ENCODE measurements at regions not wholly inside any gene's neighbourhood (a gene's known extent, or its start where the extent isn't known, plus 50 kb on each side); places are given as distances from the start of the nearest gene placed in this dataset.

GRCh38 chr5:158117467-158118160 lies 258.7 kb upstream of the CLINT1 start:
- TF ChIP-seq FOXP2 (optimal IDR thresholded peaks at IDR 0.05; ENCODE audit: control extremely low read depth, extremely low read length, insufficient read depth) = no peak
- TF ChIP-seq EZH2 (IDR thresholded peaks at IDR 0.05) = no peak
- TF ChIP-seq POLR2AphosphoS5 (IDR thresholded peaks at IDR 0.05; ENCODE audit: borderline replicate concordance, low read depth, low read length) = no peak
- Histone ChIP-seq H3K4me3 (no peak overlapping the region), H3K9ac (ENCODE audit: insufficient read length) (no peak overlapping the region), H3K36me3 (ENCODE audit: insufficient read depth, low read length) (no peaks in the 10 kb centered on the region), H3K27ac (no peak overlapping the region), H3K9me3 (ENCODE audit: low read depth, low read length) (no peaks in the 10 kb centered on the region)
- no peak for DNase-seq (ENCODE audit: low read depth, low spot score)

GRCh38 chr5:158116965-158117364 lies 258.0 kb upstream of the CLINT1 start:
- DNase-seq (ENCODE audit: low read depth, low spot score) = no peak
- H3K36me3 ChIP-seq (ENCODE audit: insufficient read depth, low read length) = no peaks in the 10 kb centered on the region
- no peak for TF ChIP-seq EZH2 (IDR thresholded peaks at IDR 0.05)
- TF ChIP-seq FOXP2 (optimal IDR thresholded peaks at IDR 0.05; ENCODE audit: control extremely low read depth, extremely low read length, insufficient read depth) = no peak
- TF ChIP-seq POLR2AphosphoS5 (IDR thresholded peaks at IDR 0.05; ENCODE audit: borderline replicate concordance, low read depth, low read length) = no peak
- no peaks in the 10 kb centered on the region for H3K9me3 ChIP-seq (ENCODE audit: low read depth, low read length)
- no peak overlapping the region for H3K4me3 ChIP-seq
- H3K9ac ChIP-seq (ENCODE audit: insufficient read length) = no peak overlapping the region
- H3K27ac ChIP-seq = no peak overlapping the region

- DNase-seq (ENCODE audit: low read depth, low spot score) = no peak
- Histone ChIP-seq H3K27ac (no peak overlapping the region), H3K4me3 (no peak overlapping the region)
These were observed 256.5 kb upstream of the CLINT1 start for GRCh38 chr5:158115468-158115867.

GRCh38 chr5:158108177-158108576 lies 249.2 kb upstream of the CLINT1 start:
- no peak overlapping the region for H3K4me3 ChIP-seq
- TF ChIP-seq FOXP2 (optimal IDR thresholded peaks at IDR 0.05; ENCODE audit: control extremely low read depth, extremely low read length, insufficient read depth) = no peak
- TF ChIP-seq POLR2AphosphoS5 (IDR thresholded peaks at IDR 0.05; ENCODE audit: borderline replicate concordance, low read depth, low read length) = no peak
- TF ChIP-seq EZH2 (IDR thresholded peaks at IDR 0.05) = no peak
- no peak overlapping the region for H3K9ac ChIP-seq (ENCODE audit: insufficient read length)
- H3K27ac ChIP-seq = no peak overlapping the region
- no peaks in the 10 kb centered on the region for H3K36me3 ChIP-seq (ENCODE audit: insufficient read depth, low read length)
- H3K9me3 ChIP-seq (ENCODE audit: low read depth, low read length) = no peaks in the 10 kb centered on the region
- DNase-seq (ENCODE audit: low read depth, low spot score) = no peak

More at GRCh38 chr5:158115468-158115867, 256.5 kb upstream of the CLINT1 start:
- no peaks in the 10 kb centered on the region for H3K36me3 ChIP-seq (ENCODE audit: insufficient read depth, low read length)
- no peaks in the 10 kb centered on the region for H3K9me3 ChIP-seq (ENCODE audit: low read depth, low read length)
- no peak overlapping the region for H3K9ac ChIP-seq (ENCODE audit: insufficient read length)
- no peak for TF ChIP-seq POLR2AphosphoS5 (IDR thresholded peaks at IDR 0.05; ENCODE audit: borderline replicate concordance, low read depth, low read length)
- no peak for TF ChIP-seq EZH2 (IDR thresholded peaks at IDR 0.05)
- TF ChIP-seq FOXP2 (optimal IDR thresholded peaks at IDR 0.05; ENCODE audit: control extremely low read depth, extremely low read length, insufficient read depth) = no peak

- peaks cover 5% of the 10 kb centered on the region; the same call in 1 of the 2 replicates for H3K9me3 ChIP-seq (ENCODE audit: low read depth, low read length)
- H3K27ac ChIP-seq = no peak overlapping the region
- no peak overlapping the region for H3K4me3 ChIP-seq
- TF ChIP-seq POLR2AphosphoS5 (IDR thresholded peaks at IDR 0.05; ENCODE audit: borderline replicate concordance, low read depth, low read length) (no peak), FOXP2 (optimal IDR thresholded peaks at IDR 0.05; ENCODE audit: control extremely low read depth, extremely low read length, insufficient read depth) (no peak), EZH2 (IDR thresholded peaks at IDR 0.05) (no peak)
- no peak for DNase-seq (ENCODE audit: low read depth, low spot score)
- H3K36me3 ChIP-seq (ENCODE audit: insufficient read depth, low read length) = no peaks in the 10 kb centered on the region
- H3K9ac ChIP-seq (ENCODE audit: insufficient read length) = no peak overlapping the region
These were observed 241.5 kb upstream of the CLINT1 start for GRCh38 chr5:158100373-158100888.

GRCh38 chr5:158099571-158100105 lies 240.7 kb upstream of the CLINT1 start:
- H3K9me3 ChIP-seq (ENCODE audit: low read depth, low read length) = peaks cover 5% of the 10 kb centered on the region; the same call in 1 of the 2 replicates
- H3K27ac ChIP-seq = no peak overlapping the region
- H3K9ac ChIP-seq (ENCODE audit: insufficient read length) = no peak overlapping the region
- no peak for TF ChIP-seq FOXP2 (optimal IDR thresholded peaks at IDR 0.05; ENCODE audit: control extremely low read depth, extremely low read length, insufficient read depth)
- no peak for TF ChIP-seq POLR2AphosphoS5 (IDR thresholded peaks at IDR 0.05; ENCODE audit: borderline replicate concordance, low read depth, low read length)
- no peak for TF ChIP-seq EZH2 (IDR thresholded peaks at IDR 0.05)
- H3K36me3 ChIP-seq (ENCODE audit: insufficient read depth, low read length) = no peaks in the 10 kb centered on the region
- no peak for DNase-seq (ENCODE audit: low read depth, low spot score)
- no peak overlapping the region for H3K4me3 ChIP-seq

- H3K9me3 ChIP-seq (ENCODE audit: low read depth, low read length) = peaks cover 5% of the 10 kb centered on the region; the same call in 1 of the 2 replicates
- TF ChIP-seq POLR2AphosphoS5 (IDR thresholded peaks at IDR 0.05; ENCODE audit: borderline replicate concordance, low read depth, low read length) = no peak
- no peak for TF ChIP-seq FOXP2 (optimal IDR thresholded peaks at IDR 0.05; ENCODE audit: control extremely low read depth, extremely low read length, insufficient read depth)
- TF ChIP-seq EZH2 (IDR thresholded peaks at IDR 0.05) = no peak
- no peak overlapping the region for H3K4me3 ChIP-seq
These were observed 237.9 kb upstream of the CLINT1 start for GRCh38 chr5:158096835-158097234.

GRCh38 chr5:158086856-158087255 lies 227.9 kb upstream of the CLINT1 start:
- Histone ChIP-seq H3K9ac (ENCODE audit: insufficient read length) (no peak overlapping the region), H3K4me3 (no peak overlapping the region), H3K36me3 (ENCODE audit: insufficient read depth, low read length) (no peaks in the 10 kb centered on the region), H3K27ac (no peak overlapping the region), H3K9me3 (ENCODE audit: low read depth, low read length) (no peaks in the 10 kb centered on the region)
- DNase-seq (ENCODE audit: low read depth, low spot score) = no peak
- TF ChIP-seq POLR2AphosphoS5 (IDR thresholded peaks at IDR 0.05; ENCODE audit: borderline replicate concordance, low read depth, low read length) (no peak), EZH2 (IDR thresholded peaks at IDR 0.05) (no peak), FOXP2 (optimal IDR thresholded peaks at IDR 0.05; ENCODE audit: control extremely low read depth, extremely low read length, insufficient read depth) (no peak)

More at GRCh38 chr5:158096835-158097234, 237.9 kb upstream of the CLINT1 start:
- Histone ChIP-seq H3K27ac (no peak overlapping the region), H3K9ac (ENCODE audit: insufficient read length) (no peak overlapping the region), H3K36me3 (ENCODE audit: insufficient read depth, low read length) (no peaks in the 10 kb centered on the region)
- no peak for DNase-seq (ENCODE audit: low read depth, low spot score)

All from SK-N-MC (cell line).